A549 (cell line): ENCODE measurements at regions not wholly inside any gene's neighbourhood (a gene's known extent, or its start where the extent isn't known, plus 50 kb on each side); places are given as distances from the start of the nearest gene placed in this dataset.

ENCODE experiments used
- EP300 ChIP-seq, 2 experiments: fragments of >200 bp; sonication (Bioruptor Twin); formaldehyde crosslinking; IDR thresholded peaks; 2 replicates in 1 of 2; 3 replicates in 1 of 2; pipeline ENCODE4 v1.6.1; 2016 to 2017
- FOSL2 ChIP-seq, 2 experiments: fragments of 450-650 bp in 1 of 2; fragments of >200 bp in 1 of 2; sonication (Bioruptor Twin) in 1 of 2; formaldehyde crosslinking; IDR thresholded peaks; 2 replicates each; pipeline versions ENCODE4 v1.5.0 to v1.6.1; 2016 to 2020; ENCODE audit warnings: mild to moderate bottlenecking in 1 of 2, moderate library complexity in 1 of 2
- HDAC2 ChIP-seq: fragments of 200-600 bp; sonication (generic); IDR thresholded peaks from 2 replicates; pipeline ENCODE4 v1.6.1; 2016
- NR3C1 ChIP-seq: fragments of >200 bp; sonication (Bioruptor Twin); formaldehyde crosslinking; IDR thresholded peaks from 3 replicates; pipeline ENCODE4 v1.6.1; 2017
- PHF8 ChIP-seq: fragments of 200-600 bp; sonication (generic); IDR thresholded peaks from 2 replicates; pipeline ENCODE4 v1.6.1; 2016; ENCODE audit warnings: low read depth, mild to moderate bottlenecking, antibody characterized with exemption, moderate library complexity, borderline replicate concordance
- POLR2A ChIP-seq: IDR thresholded peaks from 2 replicates; pipeline ENCODE4 v1.6.1; 2012; ENCODE audit warnings: mild to moderate bottlenecking, low read length
- RAD21 ChIP-seq, 2 experiments: fragments of >200 bp in 1 of 2; sonication (Bioruptor Twin) in 1 of 2; formaldehyde crosslinking in 1 of 2; IDR thresholded peaks in 1 of 2; conservative IDR thresholded peaks in 1 of 2; 2 replicates in 1 of 2; 3 replicates in 1 of 2; pipeline ENCODE4 v1.6.1; 2012 to 2018; ENCODE audit warnings: inconsistent platforms in 1 of 2
- TP53 ChIP-seq: fragments of 250-450 bp; sonication (Bioruptor Pico); IDR thresholded peaks from 2 replicates; pipeline ENCODE4 v1.5.0; 2021; ENCODE audit warnings: mild to moderate bottlenecking, moderate library complexity
- ZFP36 ChIP-seq: fragments of 450-650 bp; IDR thresholded peaks from 2 replicates; pipeline ENCODE4 v1.6.1; 2014; ENCODE audit warnings: borderline replicate concordance; ENCODE audit not compliant: partially characterized antibody
- TF ChIP-seq, protein P1 (sequence below): fragments of >200 bp; sonication (Bioruptor Twin); formaldehyde crosslinking; IDR thresholded peaks from 3 replicates; pipeline ENCODE4 v1.5.1; 2016

DNA sequence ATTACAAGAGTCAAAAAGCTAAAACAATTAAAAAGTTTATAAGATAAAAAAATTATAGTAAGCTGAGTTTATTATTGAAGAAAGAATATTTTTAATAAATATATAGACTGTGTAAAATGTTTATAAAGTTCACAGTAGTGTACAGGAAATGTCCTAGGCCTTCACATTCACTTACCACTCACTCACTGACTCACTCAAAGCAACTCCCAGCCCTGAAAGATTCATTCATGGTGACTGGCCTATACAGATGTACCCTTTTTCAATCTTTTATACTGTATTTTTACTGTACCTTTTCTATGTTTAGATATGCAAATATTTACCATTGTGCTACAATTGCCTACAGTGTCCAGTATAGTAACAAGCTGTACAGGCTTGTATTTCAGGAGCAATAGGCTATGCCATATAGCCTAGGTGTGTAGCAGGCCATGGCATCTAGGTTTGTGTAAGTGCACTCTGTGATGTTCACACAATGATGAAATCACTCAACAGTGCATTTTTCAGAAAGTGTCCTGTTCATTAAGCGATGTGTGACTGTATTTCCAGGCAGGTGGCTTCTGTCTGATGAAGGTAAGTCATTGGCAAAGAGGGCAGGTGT is 130.2 kb downstream of the BTBD3 start:
- TF ChIP-seq, protein P1, sequence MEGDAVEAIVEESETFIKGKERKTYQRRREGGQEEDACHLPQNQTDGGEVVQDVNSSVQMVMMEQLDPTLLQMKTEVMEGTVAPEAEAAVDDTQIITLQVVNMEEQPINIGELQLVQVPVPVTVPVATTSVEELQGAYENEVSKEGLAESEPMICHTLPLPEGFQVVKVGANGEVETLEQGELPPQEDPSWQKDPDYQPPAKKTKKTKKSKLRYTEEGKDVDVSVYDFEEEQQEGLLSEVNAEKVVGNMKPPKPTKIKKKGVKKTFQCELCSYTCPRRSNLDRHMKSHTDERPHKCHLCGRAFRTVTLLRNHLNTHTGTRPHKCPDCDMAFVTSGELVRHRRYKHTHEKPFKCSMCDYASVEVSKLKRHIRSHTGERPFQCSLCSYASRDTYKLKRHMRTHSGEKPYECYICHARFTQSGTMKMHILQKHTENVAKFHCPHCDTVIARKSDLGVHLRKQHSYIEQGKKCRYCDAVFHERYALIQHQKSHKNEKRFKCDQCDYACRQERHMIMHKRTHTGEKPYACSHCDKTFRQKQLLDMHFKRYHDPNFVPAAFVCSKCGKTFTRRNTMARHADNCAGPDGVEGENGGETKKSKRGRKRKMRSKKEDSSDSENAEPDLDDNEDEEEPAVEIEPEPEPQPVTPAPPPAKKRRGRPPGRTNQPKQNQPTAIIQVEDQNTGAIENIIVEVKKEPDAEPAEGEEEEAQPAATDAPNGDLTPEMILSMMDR, result no peak
- TF ChIP-seq RAD21 (conservative IDR thresholded peaks at IDR 0.05 in 1 of 2, IDR thresholded peaks at IDR 0.05 in 1 of 2), result no peak
- TF ChIP-seq POLR2A, result no peak
- TF ChIP-seq EP300 (IDR thresholded peaks at IDR 0.05), result no peak
- TF ChIP-seq FOSL2 (IDR thresholded peaks at IDR 0.05), result no peak
- TF ChIP-seq FOSL2 (CRISPR knock-in tag; IDR thresholded peaks at IDR 0.05), result no peak
- TF ChIP-seq ZFP36, result no peak
- no peak for TF ChIP-seq TP53 (CRISPR knock-in tag)
- no peak for TF ChIP-seq NR3C1
- TF ChIP-seq PHF8, result no peak
- TF ChIP-seq HDAC2, result no peak
